HEK293T (cell line): ENCODE measurements at regions not wholly inside any gene's neighbourhood (a gene's known extent, or its start where the extent isn't known, plus 50 kb on each side); places are given as distances from the start of the nearest gene placed in this dataset.
A peak's percentile ranks its signal among the peaks of the same experiment; 100 is the strongest.
"Not testable (repeated sequence)": the region's sequence is repeated elsewhere in the genome, so short reads cannot be mapped to it uniquely, and the experiment has no call there.

Experiments
- CTCF ChIA-PET: fragments of 350-600 bp; formaldehyde crosslinking; extraction: SDS; loops from one replicate; lab custom pipeline; 2021; ENCODE audit warnings: antibody characterized with exemption, inconsistent platforms; lab: Yijun Ruan, JAX
- POLR2A ChIA-PET: fragments of 350-600 bp; formaldehyde crosslinking; extraction: SDS; loops from one replicate; lab custom pipeline; 2020; ENCODE audit warnings: antibody characterized with exemption, inconsistent platforms; lab: Yijun Ruan, JAX
- DNase-seq: peaks from one replicate; pipeline ENCODE4 v3.0.0; 2012; ENCODE audit warnings: mixed read lengths; ENCODE audit errors: extremely low spot score
- ARNT ChIP-seq: fragments of 450-650 bp; IDR thresholded peaks from 2 replicates; pipeline ENCODE4 v1.6.1; 2017; ENCODE audit warnings: mild to moderate bottlenecking
- BHLHE40 ChIP-seq: fragments of 450-650 bp; IDR thresholded peaks from 2 replicates; pipeline ENCODE4 v1.6.1; 2016; ENCODE audit warnings: mild to moderate bottlenecking, moderate library complexity, borderline replicate concordance
- CTBP1 ChIP-seq: fragments of 450-650 bp; IDR thresholded peaks from 2 replicates; pipeline ENCODE4 v1.6.1; 2016; ENCODE audit warnings: borderline replicate concordance
- ELF4 ChIP-seq: fragments of 450-650 bp; IDR thresholded peaks from 2 replicates; pipeline ENCODE4 v1.6.1; 2017; ENCODE audit warnings: antibody characterized with exemption
- FOXA1 ChIP-seq: fragments of 450-650 bp; IDR thresholded peaks from 2 replicates; pipeline ENCODE4 v1.6.1; 2016; ENCODE audit warnings: mild to moderate bottlenecking
- FOXK2 ChIP-seq: fragments of 450-650 bp; IDR thresholded peaks from 2 replicates; pipeline ENCODE4 v1.6.1; 2016; ENCODE audit warnings: mild to moderate bottlenecking
- FOXM1 ChIP-seq: fragments of 450-650 bp; IDR thresholded peaks from 2 replicates; pipeline ENCODE4 v1.6.1; 2017; ENCODE audit warnings: mild to moderate bottlenecking, borderline replicate concordance
- HDGF ChIP-seq: fragments of 450-650 bp; IDR thresholded peaks from 2 replicates; pipeline ENCODE4 v1.6.1; 2017; ENCODE audit warnings: antibody characterized with exemption, borderline replicate concordance
- L3MBTL2 ChIP-seq: fragments of 450-650 bp; conservative IDR thresholded peaks from 2 replicates; pipeline ENCODE4 v1.6.1; 2016; ENCODE audit warnings: mild to moderate bottlenecking
- LEF1 ChIP-seq: fragments of 450-650 bp; IDR thresholded peaks from 2 replicates; pipeline ENCODE4 v1.6.1; 2017; ENCODE audit warnings: mild to moderate bottlenecking, borderline replicate concordance
- NFRKB ChIP-seq: fragments of 450-650 bp; IDR thresholded peaks from 2 replicates; pipeline ENCODE4 v1.6.1; 2016; ENCODE audit warnings: mild to moderate bottlenecking, moderate library complexity
- PKNOX1 ChIP-seq: fragments of 450-650 bp; IDR thresholded peaks from 2 replicates; pipeline ENCODE4 v1.6.1; 2016
- SP1 ChIP-seq: fragments of 450-650 bp; IDR thresholded peaks from 2 replicates; pipeline ENCODE4 v1.6.1; 2017
- SUZ12 ChIP-seq: fragments of 450-650 bp; IDR thresholded peaks from 2 replicates; pipeline ENCODE4 v1.6.1; 2016; ENCODE audit warnings: mild to moderate bottlenecking
- TARDBP ChIP-seq: fragments of 450-650 bp; IDR thresholded peaks from 2 replicates; pipeline ENCODE4 v1.6.1; 2016
- ZNF384 ChIP-seq: fragments of 450-650 bp; IDR thresholded peaks from 2 replicates; pipeline ENCODE4 v1.6.1; 2016

DNA sequence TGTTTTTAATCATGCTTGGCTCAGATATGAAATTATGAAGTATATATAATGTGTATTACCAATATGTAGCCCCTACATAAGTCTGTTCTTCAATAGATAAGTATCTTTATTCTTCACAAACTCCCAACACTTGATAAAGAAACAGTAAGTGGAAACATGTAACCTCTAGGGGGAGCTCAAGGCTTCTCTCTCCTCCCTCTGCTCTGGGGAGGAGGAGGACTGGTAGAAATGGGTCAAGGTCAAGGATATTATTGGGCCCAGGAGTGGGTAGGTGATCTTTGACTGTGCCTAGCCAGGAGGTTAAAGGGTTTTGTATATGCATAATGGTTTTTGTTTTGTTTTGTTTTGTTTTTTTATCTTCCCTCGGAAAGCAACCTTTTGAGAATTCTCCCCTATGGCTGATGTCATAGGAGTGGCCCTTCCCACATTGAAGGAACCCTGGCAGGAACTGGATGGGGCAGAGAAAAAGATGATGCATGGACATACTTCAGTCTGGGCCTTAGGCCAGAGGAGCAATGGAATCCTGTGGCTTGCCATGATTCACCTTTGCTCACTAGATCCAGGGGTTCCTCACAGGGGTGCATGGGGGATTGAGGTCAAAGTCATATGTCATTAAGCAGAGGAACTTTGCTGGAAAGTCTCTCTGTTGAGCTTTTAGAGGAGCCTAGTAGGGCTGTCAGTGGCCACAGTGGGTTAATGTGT, 460.3 kb downstream of the MID1IP1 start:
- CTCF ChIA-PET = interaction anchor here (0.6 to 1.3 kb wide), 4 partner anchors 14 to 390 kb away, joined by 3 to 6 read pairs (median 4); no protein-coding TSS in a partner anchor
- TF ChIP-seq L3MBTL2 (no peak), PKNOX1 (no peak), BHLHE40 (no peak), FOXK2 (no peak), FOXA1 (no peak), ARNT (no peak), NFRKB (no peak), CTBP1 (no peak), ELF4 (no peak), LEF1 (no peak), SUZ12 (no peak), TARDBP (no peak)
- peak; percentile 41 for DNase-seq
- POLR2A ChIA-PET = no interaction called here

DNA sequence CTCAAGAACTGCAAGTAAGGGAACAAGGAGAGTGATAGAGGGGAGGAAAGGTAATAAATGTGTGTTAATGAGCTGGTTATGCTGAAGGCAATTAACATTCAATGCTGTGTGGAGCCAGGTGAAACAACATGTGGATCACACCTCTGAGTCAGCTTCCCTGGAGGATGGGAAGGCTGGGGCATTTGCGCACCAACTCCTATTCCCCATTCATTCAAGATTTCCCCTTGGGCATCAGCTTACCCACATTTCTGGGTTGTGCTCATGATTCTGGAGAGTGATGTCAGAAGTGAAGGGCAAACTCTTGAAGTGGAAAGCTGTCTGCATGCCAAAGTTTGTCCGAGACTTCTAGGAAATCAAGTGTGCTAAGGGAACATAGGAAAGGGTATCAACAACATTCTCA, 461.4 kb downstream of the MID1IP1 start:
- no peak for TF ChIP-seq L3MBTL2
- TF ChIP-seq ARNT = no peak
- no peak for TF ChIP-seq TARDBP
- TF ChIP-seq FOXA1 = no peak
- no peak for DNase-seq
- POLR2A ChIA-PET = no interaction called here
- CTCF ChIA-PET = no interaction called here

DNA sequence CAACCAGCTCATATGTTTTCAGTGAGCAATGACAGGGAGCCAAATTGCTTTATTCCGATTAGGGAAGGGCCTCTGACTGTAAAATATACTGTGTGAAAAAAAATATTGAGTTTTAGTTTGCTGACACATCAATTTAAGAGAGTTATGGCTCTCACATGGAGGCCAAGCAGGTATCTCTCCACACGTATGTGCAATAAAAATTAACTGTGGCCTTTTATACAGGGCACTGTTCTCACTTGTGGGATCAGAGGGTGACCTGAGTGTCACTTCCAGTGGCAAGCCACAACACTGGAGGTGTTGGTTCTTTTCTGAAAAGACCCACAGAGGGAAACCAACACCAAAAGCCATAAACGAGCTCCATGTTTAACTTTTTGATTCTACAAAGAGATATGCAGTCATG, 462.8 kb downstream of the MID1IP1 start:
- POLR2A ChIA-PET = no interaction called here
- TF ChIP-seq BHLHE40 = no peak
- CTCF ChIA-PET = no interaction called here
- no peak for DNase-seq

DNA sequence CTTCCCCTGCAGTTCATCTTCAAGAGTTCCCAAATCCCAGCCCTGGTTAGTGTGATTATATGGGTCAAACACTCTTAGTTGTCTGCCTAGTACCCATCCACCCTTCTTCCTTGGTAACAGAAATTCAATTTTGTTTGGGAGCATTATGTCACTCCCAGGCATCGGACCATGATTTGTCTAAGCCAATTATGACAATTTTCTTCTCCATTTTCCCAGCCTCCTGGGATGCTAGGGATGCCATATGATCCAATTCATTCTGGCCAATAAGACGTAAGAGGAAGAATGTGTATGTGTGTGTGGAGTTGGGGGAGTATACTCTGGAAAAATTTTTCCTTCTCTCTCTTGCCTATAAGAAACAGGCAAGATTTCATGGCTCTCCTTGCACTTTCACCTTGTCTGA, 465.9 kb downstream of the MID1IP1 start:
- TF ChIP-seq ZNF384 (no peak), PKNOX1 (no peak), FOXA1 (no peak), FOXK2 (no peak), TARDBP (no peak), HDGF (no peak), LEF1 (no peak), BHLHE40 (no peak), CTBP1 (no peak), SUZ12 (no peak), FOXM1 (no peak), ARNT (no peak), ELF4 (no peak), L3MBTL2 (no peak), SP1 (no peak)

GRCh38 chrX:39268207-39268606, 466.9 kb downstream of the MID1IP1 start:
- TF ChIP-seq CTBP1 (no peak), NFRKB (no peak), TARDBP (no peak), SUZ12 (no peak), HDGF (no peak), FOXK2 (no peak), ARNT (no peak), L3MBTL2 (no peak), ELF4 (no peak), LEF1 (no peak), SP1 (no peak), ZNF384 (no peak), FOXM1 (no peak), PKNOX1 (no peak), BHLHE40 (no peak), FOXA1 (no peak)
- ChIA-PET POLR2A (no interaction called here), CTCF (no interaction called here)
- no peak for DNase-seq

More for the DNA sequence above, 465.9 kb downstream of the MID1IP1 start:
- POLR2A ChIA-PET = no interaction called here
- no peak for DNase-seq
- CTCF ChIA-PET = no interaction called here

- ChIA-PET CTCF (no interaction called here), POLR2A (no interaction called here)
- TF ChIP-seq HDGF = no peak
- TF ChIP-seq FOXK2 = no peak
- no peak for TF ChIP-seq SP1
- no peak for TF ChIP-seq CTBP1
- TF ChIP-seq FOXM1 = no peak
- no peak for TF ChIP-seq TARDBP
- TF ChIP-seq L3MBTL2 = no peak
- no peak for TF ChIP-seq SUZ12
- TF ChIP-seq ARNT = no peak
- no peak for TF ChIP-seq PKNOX1
- TF ChIP-seq FOXA1 = no peak
- no peak for TF ChIP-seq ELF4
- TF ChIP-seq ZNF384 = no peak
- TF ChIP-seq NFRKB = no peak
- TF ChIP-seq BHLHE40 = no peak
- TF ChIP-seq LEF1 = no peak
- no peak for DNase-seq
These were observed 474.3 kb downstream of the MID1IP1 start for GRCh38 chrX:39275500-39276068.

DNA sequence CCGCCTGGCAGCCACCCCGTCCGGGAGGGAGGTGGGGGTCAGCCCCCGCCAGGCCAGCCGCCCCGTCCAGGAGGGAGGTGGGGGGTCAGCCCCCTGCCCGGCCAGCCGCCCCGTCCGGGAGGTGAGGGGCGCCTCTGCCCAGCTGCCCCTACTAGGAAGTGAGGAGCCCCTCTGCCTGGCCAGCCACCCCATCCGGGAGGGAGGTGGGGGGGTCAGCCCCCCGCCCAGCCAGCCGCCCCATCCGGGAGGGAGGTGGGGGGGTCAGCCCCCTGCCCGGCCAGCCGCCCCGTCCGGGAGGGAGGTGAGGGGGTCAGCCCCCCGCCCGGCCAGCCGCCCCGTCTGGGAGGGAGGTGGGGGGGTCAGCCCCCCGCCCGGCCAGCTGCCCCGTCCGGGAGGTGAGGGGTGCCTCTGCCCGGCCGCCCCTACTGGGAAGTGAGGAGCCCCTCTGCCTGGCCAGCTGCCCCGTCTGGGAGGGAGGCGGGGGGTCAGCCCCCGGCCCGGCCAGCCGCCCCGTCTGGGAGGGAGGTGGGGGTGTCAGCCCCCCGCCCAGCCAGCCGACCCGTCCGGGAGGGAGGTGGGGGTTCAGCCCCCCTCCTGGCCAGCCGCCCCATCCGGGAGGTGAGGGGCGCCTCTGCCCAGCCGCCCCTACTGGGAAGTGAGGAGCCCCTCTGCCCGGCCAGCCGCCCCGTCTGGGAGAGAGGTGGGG, 476.6 kb downstream of the MID1IP1 start:
- POLR2A ChIA-PET, CTCF ChIA-PET, DNase-seq: not testable (repeated sequence)
